SK-N-SH treated with all-trans-retinoic acid at 6 μM for 48 hours (cell line): ENCODE measurements at regions not wholly inside any gene's neighbourhood (a gene's known extent, or its start where the extent isn't known, plus 50 kb on each side); places are given as distances from the start of the nearest gene placed in this dataset.

ENCODE experiments used
- GLIS3 ChIP-seq: fragments of 250-450 bp; sonication (Bioruptor Pico); IDR thresholded peaks from 2 replicates; pipeline ENCODE4 v1.5.0; 2020; ENCODE audit warnings: mild to moderate bottlenecking, moderate library complexity
- RARB ChIP-seq: fragments of 250-450 bp; sonication (Bioruptor Pico); IDR thresholded peaks from 2 replicates; pipeline ENCODE4 v1.8.0; 2021; ENCODE audit warnings: mild to moderate bottlenecking, moderate library complexity

GRCh38 chr6:22455378-22455777 is 114.0 kb upstream of the HDGFL1 start:
- no peak for TF ChIP-seq RARB
- TF ChIP-seq GLIS3, result no peak
